H1 (cell line): ENCODE measurements at regions not wholly inside any gene's neighbourhood (a gene's known extent, or its start where the extent isn't known, plus 50 kb on each side); places are given as distances from the start of the nearest gene placed in this dataset.

ENCODE experiments used
- CTCF ChIA-PET: fragments of 300-600 bp; sonication (Branson Sonifier 250); formaldehyde crosslinking; loops from one replicate; lab custom pipeline; 2021; ENCODE audit not compliant: partially characterized antibody; lab: Charles Lee
- POLR2A ChIA-PET: fragments of 300-600 bp; sonication (Branson Sonifier 250); formaldehyde crosslinking; loops from one replicate; lab custom pipeline; 2021; ENCODE audit warnings: inconsistent platforms; ENCODE audit not compliant: partially characterized antibody; lab: Charles Lee
- DNase-seq, 2 experiments: peaks; one replicate each; pipeline versions ENCODE4 v3.0.0 to v3.0.0-alpha.2; 2010 to 2022; ENCODE audit warnings: low spot score in 2 of 2, low read depth in 1 of 2, mixed read lengths in 1 of 2
- FAIRE-seq: peaks from 2 replicates; lab custom pipeline; 2011; peaks lifted over from hg19 to GRCh38; lab: Jason Lieb, UNC
- H2AFZ ChIP-seq: 2 replicates; pipeline ENCODE4 v1.8.1; 2012; ENCODE audit warnings: low read length, inconsistent platforms
- H2AK5ac ChIP-seq: 2 replicates; pipeline ENCODE4 v1.6.1; 2013; ENCODE audit warnings: low read depth, low read length
- H2BK120ac ChIP-seq: replicated peaks from 2 replicates; pipeline ENCODE3; 2013; ENCODE audit warnings: low read depth, low read length, inconsistent platforms
- H2BK12ac ChIP-seq: 2 replicates; pipeline ENCODE4 v1.6.1; 2013; ENCODE audit warnings: low read depth, low read length
- H2BK15ac ChIP-seq: 2 replicates; pipeline ENCODE4 v1.6.1; 2013; ENCODE audit warnings: low read length
- H2BK20ac ChIP-seq: 2 replicates; pipeline ENCODE4 v1.6.1; 2013; ENCODE audit warnings: low read length
- H2BK5ac ChIP-seq: 2 replicates; pipeline ENCODE4 v1.6.1; 2013; ENCODE audit warnings: low read depth, low read length
- H3K14ac ChIP-seq: 2 replicates; pipeline ENCODE4 v1.6.1; 2013; ENCODE audit warnings: inconsistent platforms; ENCODE audit not compliant: insufficient read length
- H3K18ac ChIP-seq: 2 replicates; pipeline ENCODE4 v1.6.1; 2013; ENCODE audit warnings: low read length; ENCODE audit errors: extremely low read depth
- H3K23ac ChIP-seq: 2 replicates; pipeline ENCODE4 v1.6.1; 2013; ENCODE audit warnings: inconsistent platforms; ENCODE audit not compliant: insufficient read length
- H3K23me2 ChIP-seq: 2 replicates; pipeline ENCODE4 v1.6.1; 2013; ENCODE audit warnings: low read depth, low read length
- H3K27ac ChIP-seq: 2 replicates; pipeline ENCODE4 v1.6.1; 2011; ENCODE audit warnings: low read depth, low read length, inconsistent platforms
- H3K27me3 ChIP-seq, 4 experiments: replicated peaks in 1 of 4; 1 replicate in 1 of 4; 2 replicates in 3 of 4; pipeline versions ENCODE4 v1.6.1 to v1.8.1; 2011 to 2013; ENCODE audit warnings: low read length in 3 of 4, mild to moderate bottlenecking in 3 of 4, inconsistent platforms in 2 of 4, mixed read lengths in 2 of 4, moderate library complexity in 1 of 4; ENCODE audit not compliant: control insufficient read depth in 3 of 4, insufficient read depth in 3 of 4; ENCODE audit errors: extremely low read depth in 1 of 4
- H3K36me3 ChIP-seq, 4 experiments: 2 replicates each; pipeline versions ENCODE4 v1.6.1 to v1.8.1; 2011 to 2013; ENCODE audit warnings: mild to moderate bottlenecking in 4 of 4, low read length in 3 of 4, moderate library complexity in 2 of 4, control low read depth in 1 of 4, inconsistent platforms in 1 of 4; ENCODE audit not compliant: insufficient read depth in 4 of 4, control insufficient read depth in 2 of 4
- H3K4ac ChIP-seq: replicated peaks from 2 replicates; pipeline ENCODE3; 2013; ENCODE audit warnings: low read length, low read depth, mixed read lengths, inconsistent platforms; ENCODE audit not compliant: insufficient read length
- H3K4me1 ChIP-seq, 4 experiments: replicated peaks in 1 of 4; 1 replicate in 1 of 4; 2 replicates in 3 of 4; pipeline versions ENCODE4 v1.6.1 to v1.8.1; 2011 to 2013; ENCODE audit warnings: low read length in 3 of 4, inconsistent platforms in 2 of 4, mixed read lengths in 1 of 4; ENCODE audit not compliant: insufficient read depth in 4 of 4, control insufficient read depth in 3 of 4
- H3K4me2 ChIP-seq, 2 experiments: 2 replicates each; pipeline versions ENCODE4 v1.6.1 to v1.8.1; 2011 to 2013; ENCODE audit warnings: low read depth in 2 of 2, low read length in 2 of 2, control low read depth in 1 of 2, inconsistent platforms in 1 of 2, mild to moderate bottlenecking in 1 of 2; ENCODE audit not compliant: insufficient read depth in 1 of 2
- H3K4me3 ChIP-seq, 4 experiments: fragments of 200-600, 300-600 bp in 1 of 4; sonication (generic), shearing (Covaris generic), sonication (Bioruptor Twin) in 1 of 4; 2 replicates each; pipeline versions ENCODE4 v1.5.1 to v1.8.1; 2011 to 2016; ENCODE audit warnings: low read length in 4 of 4, low read depth in 3 of 4, control low read depth in 2 of 4, inconsistent platforms in 2 of 4, mild to moderate bottlenecking in 2 of 4, mixed read lengths in 1 of 4, moderate library complexity in 1 of 4; ENCODE audit not compliant: insufficient read depth in 2 of 4; ENCODE audit errors: extremely low read depth in 1 of 4
- H3K56ac ChIP-seq: replicated peaks from 2 replicates; pipeline ENCODE3; 2013; ENCODE audit warnings: low read depth, mild to moderate bottlenecking, mixed read lengths, low read length, inconsistent platforms; ENCODE audit not compliant: insufficient read length
- H3K79me1 ChIP-seq: 2 replicates; pipeline ENCODE4 v1.6.1; 2013; ENCODE audit warnings: low read depth, low read length, control low read depth
- H3K79me2 ChIP-seq, 2 experiments: 2 replicates each; pipeline versions ENCODE4 v1.6.1 to v1.8.1; 2012 to 2013; ENCODE audit warnings: low read length in 2 of 2, mild to moderate bottlenecking in 2 of 2, inconsistent platforms in 1 of 2; ENCODE audit not compliant: insufficient read depth in 2 of 2, control insufficient read depth in 1 of 2
- H3K9ac ChIP-seq, 4 experiments: replicated peaks in 1 of 4; 1 replicate in 1 of 4; 2 replicates in 3 of 4; pipeline versions ENCODE4 v1.6.1 to v1.8.1; 2011 to 2013; ENCODE audit warnings: low read depth in 3 of 4, low read length in 3 of 4, control low read depth in 2 of 4, mild to moderate bottlenecking in 2 of 4, moderate library complexity in 2 of 4, inconsistent platforms in 1 of 4; ENCODE audit errors: extremely low read depth in 1 of 4
- H3K9me3 ChIP-seq, 2 experiments: 2 replicates each; pipeline versions ENCODE4 v1.6.1 to v1.8.1; 2012 to 2013; ENCODE audit warnings: mild to moderate bottlenecking in 2 of 2, moderate library complexity in 2 of 2, control low read depth in 1 of 2, inconsistent platforms in 1 of 2, low read depth in 1 of 2, low read length in 1 of 2, mixed read lengths in 1 of 2; ENCODE audit not compliant: insufficient read depth in 2 of 2
- H4K20me1 ChIP-seq, 2 experiments: replicated peaks in 1 of 2; 2 replicates each; pipeline versions ENCODE3 to v1.8.1; 2011 to 2013; ENCODE audit warnings: inconsistent platforms in 2 of 2, low read length in 2 of 2, mild to moderate bottlenecking in 1 of 2; ENCODE audit not compliant: insufficient read depth in 2 of 2, control insufficient read depth in 1 of 2
- H4K5ac ChIP-seq: 2 replicates; pipeline ENCODE4 v1.6.1; 2013; ENCODE audit warnings: low read length, low read depth, mixed read lengths, inconsistent platforms; ENCODE audit not compliant: insufficient read length
- H4K8ac ChIP-seq: 2 replicates; pipeline ENCODE4 v1.8.0; 2013; ENCODE audit warnings: mild to moderate bottlenecking, moderate library complexity, low read length, inconsistent platforms; ENCODE audit not compliant: insufficient read depth; ENCODE audit errors: extremely low read depth
- H4K91ac ChIP-seq: replicated peaks from 2 replicates; pipeline ENCODE3; 2013; ENCODE audit warnings: low read length, mixed read lengths, inconsistent platforms; ENCODE audit not compliant: insufficient read length
- CHD1 ChIP-seq: IDR thresholded peaks from 2 replicates; pipeline ENCODE4 v1.6.1; 2012; ENCODE audit warnings: low read depth, low read length, improper control_type of control experiment
- CHD2 ChIP-seq: IDR thresholded peaks from 2 replicates; pipeline ENCODE4 v1.6.1; 2012; ENCODE audit warnings: low read length, improper control_type of control experiment
- CREB1 ChIP-seq: IDR thresholded peaks from 2 replicates; pipeline ENCODE4 v1.6.1; 2012; ENCODE audit warnings: inconsistent platforms
- E2F6 ChIP-seq: IDR thresholded peaks from 2 replicates; pipeline ENCODE4 v1.6.1; 2012; ENCODE audit warnings: inconsistent platforms
- EGR1 ChIP-seq: IDR thresholded peaks from 2 replicates; pipeline ENCODE4 v1.6.1; 2011; ENCODE audit warnings: low read depth, low read length, borderline replicate concordance
- NRF1 ChIP-seq: IDR thresholded peaks from 2 replicates; pipeline ENCODE4 v1.6.1; 2011; ENCODE audit warnings: mild to moderate bottlenecking, low read depth, low read length, improper control_type of control experiment
- WGBS, 2 experiments: shearing (Covaris generic) in 1 of 2; methylation state at CpG; one replicate each; pipeline versions ENCODE4 v1.1.6 to v1.1.7; 2013 to 2015; ENCODE audit warnings: low lambda C conversion rate in 2 of 2, mixed read lengths in 2 of 2, inconsistent platforms in 1 of 2, low coverage in 1 of 2, missing lambda C conversion rate in 1 of 2; ENCODE audit not compliant: insufficient replicate concordance in 2 of 2, insufficient coverage in 1 of 2, insufficient read length in 1 of 2; ENCODE audit errors: extremely low coverage in 1 of 2, missing lambda C conversion rate in 1 of 2; 5-methylcytosine and 5-hydroxymethylcytosine counted together

DNA sequence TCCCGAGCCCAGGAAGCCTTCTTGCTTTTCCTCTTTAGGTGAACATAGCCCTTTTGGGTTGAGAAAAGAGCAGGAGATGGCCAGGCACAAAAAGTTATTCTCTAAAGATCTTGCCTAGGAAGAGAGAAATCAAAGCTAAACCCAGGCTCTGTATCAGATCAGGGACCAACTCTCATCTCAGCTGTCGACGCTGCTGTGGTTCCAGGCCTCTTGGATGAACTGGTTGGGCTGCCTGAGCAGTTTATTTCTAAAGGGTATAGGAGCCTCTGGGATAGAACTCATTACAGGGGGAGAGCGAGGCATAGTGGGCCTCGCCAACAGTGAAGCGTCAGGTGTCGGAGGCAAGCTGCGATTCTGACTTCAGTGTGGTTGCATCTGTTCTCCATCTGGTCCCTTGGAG, 82.6 kb upstream of the F3 start:
- FAIRE-seq, result no peak
- no peak overlapping the region for H3K9ac ChIP-seq
- peak overlapping the region; percentile 11 to 14; a peak in 2 of 4 replicates for H3K4me2 ChIP-seq
- TF ChIP-seq EGR1, result no peak
- no peak for TF ChIP-seq CHD2
- TF ChIP-seq E2F6, result no peak
- TF ChIP-seq NRF1, result no peak
- no peak for TF ChIP-seq CREB1
- no peak for TF ChIP-seq CHD1

More for the DNA sequence above, 82.6 kb upstream of the F3 start:
- Histone ChIP-seq H2BK15ac (no peak overlapping the region), H3K4me1 (peaks cover 18 to 25% (median 21%) of the 10 kb centered on the region in 4 experiments), H2BK5ac (no peak overlapping the region), H4K20me1 (no peaks in the 10 kb centered on the region), H3K14ac (no peak overlapping the region), H3K27me3 (peaks cover 0 to 11% (median 6%) of the 10 kb centered on the region in 4 experiments; a peak in 6 of 7 replicates), H3K56ac (no peak overlapping the region), H4K8ac (no peak overlapping the region), H2BK120ac (no peak overlapping the region), H3K23me2 (no peaks in the 10 kb centered on the region), H3K79me1 (no peaks in the 10 kb centered on the region), H3K36me3 (no peaks in the 10 kb centered on the region), H3K27ac (no peak overlapping the region), H3K4me3 (peak overlapping the region in 1 of 4 experiments; percentile 28; a peak in 1 of 8 replicates), H2BK12ac (no peak overlapping the region), H4K91ac (no peak overlapping the region), H2AK5ac (no peak overlapping the region), H2AFZ (no peak overlapping the region), H3K79me2 (no peaks in the 10 kb centered on the region), H3K18ac (no peak overlapping the region; the same call in 1 of the 2 replicates), H3K9me3 (peaks cover 0 to 3% of the 10 kb centered on the region in 2 experiments; a peak in 1 of 4 replicates), H3K4ac (no peak overlapping the region), H2BK20ac (no peak overlapping the region), H4K5ac (no peak overlapping the region), H3K23ac (no peak overlapping the region)
- WGBS, 2 experiments, result 75% methylated on average over 8 of the region's 8 CpGs; no CpG with 5 or more reads in 1 of the 2 experiments
- POLR2A ChIA-PET, result interaction anchor here (1.6 to 2.3 kb wide), 2 partner anchors 12 to 13 kb away, joined by 4 to 5 read pairs; no protein-coding TSS in a partner anchor
- no peak for DNase-seq
- CTCF ChIA-PET, result interaction anchor here (1.3 to 2.6 kb wide), 8 partner anchors 9 to 69 kb away, joined by 4 to 15 read pairs (median 6); no protein-coding TSS in a partner anchor
